NCI-H2227 (cell line): ENCODE measurements at regions not wholly inside any gene's neighbourhood (a gene's known extent, or its start where the extent isn't known, plus 50 kb on each side); places are given as distances from the start of the nearest gene placed in this dataset.

Source experiments
- DNase-seq: peaks from one replicate; lab custom pipeline; 2025; ENCODE audit not compliant: unreplicated experiment; lab: John Stamatoyannopoulos, UW

- DNase-seq: no peak
Observed at GRCh38 chr14:94925416-94926173, 155.7 kb upstream of the GSC start.

- DNase-seq: no peak
Observed at GRCh38 chr14:94924189-94924588, 154.3 kb upstream of the GSC start.

GRCh38 chr14:94923786-94924185, 153.9 kb upstream of the GSC start:
- DNase-seq: no peak

- no peak for DNase-seq
Observed at GRCh38 chr14:94922595-94923239, 152.8 kb upstream of the GSC start.

- no peak for DNase-seq
Observed at GRCh38 chr14:94921882-94922585, 152.1 kb upstream of the GSC start.

- no peak for DNase-seq
Observed at GRCh38 chr14:94921456-94921855, 151.5 kb upstream of the GSC start.

GRCh38 chr14:94919896-94920295, 150.0 kb upstream of the GSC start:
- DNase-seq: no peak

- no peak for DNase-seq
Observed at GRCh38 chr14:94918896-94919295, 149.0 kb upstream of the GSC start.

GRCh38 chr14:94917041-94917600, 147.2 kb upstream of the GSC start:
- DNase-seq: no peak

GRCh38 chr14:94914191-94914590, 144.3 kb upstream of the GSC start:
- DNase-seq: no peak

- no peak for DNase-seq
Observed at GRCh38 chr14:94907626-94908261, 137.8 kb upstream of the GSC start.

GRCh38 chr14:94906991-94907587, 137.2 kb upstream of the GSC start:
- no peak for DNase-seq

GRCh38 chr14:94906577-94906976, 136.7 kb upstream of the GSC start:
- DNase-seq: no peak

GRCh38 chr14:94904636-94905035, 134.7 kb upstream of the GSC start:
- no peak for DNase-seq

GRCh38 chr14:94903883-94904282, 134.0 kb upstream of the GSC start:
- no peak for DNase-seq

GRCh38 chr14:94903338-94903737, 133.4 kb upstream of the GSC start:
- no peak for DNase-seq

- DNase-seq: no peak
Observed at GRCh38 chr14:94897561-94897960, 127.6 kb upstream of the GSC start.

GRCh38 chr14:94897082-94897481, 127.2 kb upstream of the GSC start:
- no peak for DNase-seq

- no peak for DNase-seq
Observed at GRCh38 chr14:94893411-94894160, 123.7 kb upstream of the GSC start.

- DNase-seq: no peak
Observed at GRCh38 chr14:94890785-94891184, 120.9 kb upstream of the GSC start.
